PC-9 (cell line): ENCODE measurements at regions not wholly inside any gene's neighbourhood (a gene's known extent, or its start where the extent isn't known, plus 50 kb on each side); places are given as distances from the start of the nearest gene placed in this dataset.

Source experiments
- EZH2 ChIP-seq: fragments of 200-600 bp; sonication (generic); IDR thresholded peaks from 2 replicates; pipeline ENCODE4 v1.8.0; 2017; ENCODE audit warnings: antibody characterized with exemption, low read depth
- TF ChIP-seq, protein P1 (sequence below): fragments of 200-600 bp; sonication (generic); conservative IDR thresholded peaks from 2 replicates; pipeline ENCODE4 v1.6.1; 2017; ENCODE audit warnings: mixed run types, antibody characterized with exemption, mild to moderate bottlenecking, moderate library complexity

DNA sequence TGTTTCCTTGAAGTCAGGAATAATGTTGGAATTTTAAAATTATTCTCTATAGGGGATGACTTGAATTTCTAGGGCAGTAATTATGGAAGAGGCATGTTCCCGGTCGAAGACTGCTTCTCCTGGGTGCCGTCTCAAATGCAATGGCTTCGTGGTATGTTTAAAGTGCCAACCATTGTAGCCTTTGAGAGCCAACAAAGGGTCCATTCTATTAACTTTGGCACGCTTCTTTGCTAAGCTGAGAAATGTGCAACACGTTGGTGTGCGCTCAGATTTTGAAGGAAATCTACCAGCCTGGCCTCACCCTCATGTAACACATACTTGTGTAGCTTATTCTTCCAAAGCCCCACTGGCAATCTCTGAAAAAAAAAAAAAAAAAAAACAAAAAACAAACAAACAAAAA, 221.2 kb upstream of the ANKH start:
- TF ChIP-seq, protein P1, sequence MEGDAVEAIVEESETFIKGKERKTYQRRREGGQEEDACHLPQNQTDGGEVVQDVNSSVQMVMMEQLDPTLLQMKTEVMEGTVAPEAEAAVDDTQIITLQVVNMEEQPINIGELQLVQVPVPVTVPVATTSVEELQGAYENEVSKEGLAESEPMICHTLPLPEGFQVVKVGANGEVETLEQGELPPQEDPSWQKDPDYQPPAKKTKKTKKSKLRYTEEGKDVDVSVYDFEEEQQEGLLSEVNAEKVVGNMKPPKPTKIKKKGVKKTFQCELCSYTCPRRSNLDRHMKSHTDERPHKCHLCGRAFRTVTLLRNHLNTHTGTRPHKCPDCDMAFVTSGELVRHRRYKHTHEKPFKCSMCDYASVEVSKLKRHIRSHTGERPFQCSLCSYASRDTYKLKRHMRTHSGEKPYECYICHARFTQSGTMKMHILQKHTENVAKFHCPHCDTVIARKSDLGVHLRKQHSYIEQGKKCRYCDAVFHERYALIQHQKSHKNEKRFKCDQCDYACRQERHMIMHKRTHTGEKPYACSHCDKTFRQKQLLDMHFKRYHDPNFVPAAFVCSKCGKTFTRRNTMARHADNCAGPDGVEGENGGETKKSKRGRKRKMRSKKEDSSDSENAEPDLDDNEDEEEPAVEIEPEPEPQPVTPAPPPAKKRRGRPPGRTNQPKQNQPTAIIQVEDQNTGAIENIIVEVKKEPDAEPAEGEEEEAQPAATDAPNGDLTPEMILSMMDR = no peak
- TF ChIP-seq EZH2 = no peak
